WTC11 (cell line): ENCODE measurements at regions not wholly inside any gene's neighbourhood (a gene's known extent, or its start where the extent isn't known, plus 50 kb on each side); places are given as distances from the start of the nearest gene placed in this dataset.

Source experiments
- ATAC-seq: fragments of 200-7000 bp; cut with Tn5 transposase; 2 replicates; pipeline ENCODE4 v1.10.0; 2021; ENCODE audit warnings: mild to moderate bottlenecking, moderate library complexity
- CTCF ChIA-PET: fragments of 300-600 bp; sonication (Branson Sonifier 250); formaldehyde crosslinking; loops from one replicate; lab custom pipeline; 2021; ENCODE audit warnings: antibody characterized with exemption; lab: Charles Lee
- POLR2A ChIA-PET: fragments of 350-600 bp; sonication (Branson Sonifier 250); formaldehyde crosslinking; loops from one replicate; lab custom pipeline; 2021; ENCODE audit warnings: antibody characterized with exemption; lab: Charles Lee
- DNase-seq: peaks from one replicate; pipeline ENCODE4 v3.0.0; 2021; ENCODE audit warnings: low spot score
- H3K27ac Mint-ChIP-seq: 2 replicates; pipeline ENCODE4 v1.8.0; 2021; ENCODE audit warnings: mixed read lengths
- H3K27me3 Mint-ChIP-seq: 2 replicates; pipeline ENCODE4 v1.8.0; 2021; ENCODE audit warnings: low read depth, mild to moderate bottlenecking, moderate library complexity, mixed read lengths
- H3K36me3 Mint-ChIP-seq: 2 replicates; pipeline ENCODE4 v1.8.0; 2021; ENCODE audit warnings: mixed read lengths
- H3K4me1 Mint-ChIP-seq: 2 replicates; pipeline ENCODE4 v1.8.0; 2022; ENCODE audit warnings: mixed read lengths
- H3K4me3 Mint-ChIP-seq: 2 replicates; pipeline ENCODE4 v1.8.0; 2021; ENCODE audit warnings: mild to moderate bottlenecking, moderate library complexity, mixed read lengths
- H3K9me3 Mint-ChIP-seq: 2 replicates; pipeline ENCODE4 v1.8.0; 2021; ENCODE audit warnings: mixed read lengths
- ARID4B ChIP-seq: sonication (generic); formaldehyde crosslinking; IDR thresholded peaks from 2 replicates; pipeline ENCODE4 v1.8.0; 2023; ENCODE audit warnings: missing genetic modification reagents, mild to moderate bottlenecking, borderline replicate concordance
- ATF6 ChIP-seq: sonication (generic); formaldehyde crosslinking; IDR thresholded peaks from 2 replicates; pipeline ENCODE4 v1.8.1; 2023; ENCODE audit warnings: mild to moderate bottlenecking, missing genetic modification reagents
- CREB1 ChIP-seq: sonication (generic); formaldehyde crosslinking; IDR thresholded peaks from 2 replicates; pipeline ENCODE4 v1.8.0; 2023; ENCODE audit warnings: mild to moderate bottlenecking, missing genetic modification reagents
- ETV6 ChIP-seq: sonication (generic); formaldehyde crosslinking; IDR thresholded peaks from 2 replicates; pipeline ENCODE4 v1.8.1; 2022; ENCODE audit warnings: mild to moderate bottlenecking, missing genetic modification reagents
- FOXK1 ChIP-seq: sonication (generic); formaldehyde crosslinking; IDR thresholded peaks from 2 replicates; pipeline ENCODE4 v1.8.0; 2022; ENCODE audit warnings: mild to moderate bottlenecking, moderate library complexity, missing genetic modification reagents
- FOXP1 ChIP-seq: sonication (generic); formaldehyde crosslinking; IDR thresholded peaks from 2 replicates; pipeline ENCODE4 v1.8.0; 2022; ENCODE audit warnings: missing genetic modification reagents, mild to moderate bottlenecking, moderate library complexity, borderline replicate concordance
- JUN ChIP-seq: sonication (generic); formaldehyde crosslinking; IDR thresholded peaks from 2 replicates; pipeline ENCODE4 v1.8.0; 2023; ENCODE audit warnings: mild to moderate bottlenecking, missing genetic modification reagents
- MAX ChIP-seq: sonication (generic); formaldehyde crosslinking; IDR thresholded peaks from 2 replicates; pipeline ENCODE4 v1.8.0; 2022; ENCODE audit warnings: mild to moderate bottlenecking, missing genetic modification reagents
- MYBL2 ChIP-seq: sonication (generic); formaldehyde crosslinking; IDR thresholded peaks from 2 replicates; pipeline ENCODE4 v1.8.1; 2023; ENCODE audit warnings: mild to moderate bottlenecking, moderate library complexity, missing genetic modification reagents
- NFE2L1 ChIP-seq: sonication (generic); formaldehyde crosslinking; IDR thresholded peaks from 2 replicates; pipeline ENCODE4 v1.8.1; 2023; ENCODE audit warnings: missing genetic modification reagents
- SMAD3 ChIP-seq: sonication (generic); formaldehyde crosslinking; IDR thresholded peaks from 2 replicates; pipeline ENCODE4 v1.8.0; 2022; ENCODE audit warnings: missing genetic modification reagents, mild to moderate bottlenecking, borderline replicate concordance
- SMAD4 ChIP-seq: sonication (generic); formaldehyde crosslinking; IDR thresholded peaks from 2 replicates; pipeline ENCODE4 v1.8.0; 2022; ENCODE audit warnings: mild to moderate bottlenecking, missing genetic modification reagents
- TEAD1 ChIP-seq: sonication (generic); formaldehyde crosslinking; IDR thresholded peaks from 2 replicates; pipeline ENCODE4 v1.8.0; 2022; ENCODE audit warnings: mild to moderate bottlenecking, missing genetic modification reagents
- TEAD4 ChIP-seq: sonication (generic); formaldehyde crosslinking; IDR thresholded peaks from 2 replicates; pipeline ENCODE4 v1.8.0; 2022; ENCODE audit warnings: mild to moderate bottlenecking, missing genetic modification reagents
- USF1 ChIP-seq: sonication (generic); formaldehyde crosslinking; IDR thresholded peaks from 2 replicates; pipeline ENCODE4 v1.8.0; 2022; ENCODE audit warnings: mild to moderate bottlenecking, missing genetic modification reagents
- ZNF232 ChIP-seq: sonication (generic); formaldehyde crosslinking; IDR thresholded peaks from 2 replicates; pipeline ENCODE4 v1.8.0; 2022; ENCODE audit warnings: mild to moderate bottlenecking, missing genetic modification reagents
- ZNF512 ChIP-seq: sonication (generic); formaldehyde crosslinking; IDR thresholded peaks from 2 replicates; pipeline ENCODE4 v1.8.1; 2022; ENCODE audit warnings: missing genetic modification reagents, borderline replicate concordance
- ZNF671 ChIP-seq: fragments of 250-450 bp; sonication (Bioruptor Pico); IDR thresholded peaks from 2 replicates; pipeline ENCODE4 v1.8.0; 2021; ENCODE audit warnings: mild to moderate bottlenecking
- TF ChIP-seq, protein P1 (sequence below): sonication (generic); formaldehyde crosslinking; IDR thresholded peaks from 2 replicates; pipeline ENCODE4 v1.8.0; 2023; ENCODE audit warnings: missing genetic modification reagents
- TF ChIP-seq, protein P2 (sequence below): sonication (generic); formaldehyde crosslinking; conservative IDR thresholded peaks from 2 replicates; pipeline ENCODE4 v1.8.1; 2023; ENCODE audit warnings: mild to moderate bottlenecking, low read depth, missing genetic modification reagents, moderate library complexity
- TF ChIP-seq, protein P3 (sequence below): sonication (generic); formaldehyde crosslinking; IDR thresholded peaks from 2 replicates; pipeline ENCODE4 v1.8.1; 2023; ENCODE audit warnings: mild to moderate bottlenecking, missing genetic modification reagents, moderate library complexity
- TF ChIP-seq, protein P4 (sequence below): sonication (generic); formaldehyde crosslinking; IDR thresholded peaks from 2 replicates; pipeline ENCODE4 v1.8.0; 2022; ENCODE audit warnings: mild to moderate bottlenecking, missing genetic modification reagents

GRCh38 chr5:10111571-10111970, 138.1 kb downstream of the ATPSCKMT start:
- Mint-ChIP-seq H3K4me1 (peaks cover 13% of the 10 kb centered on the region), H3K9me3 (peaks cover 12% of the 10 kb centered on the region; the same call in 1 of the 2 replicates), H3K4me3 (no peak overlapping the region), H3K36me3 (peaks cover 8% of the 10 kb centered on the region), H3K27me3 (peaks cover 30% of the 10 kb centered on the region), H3K27ac (no peak overlapping the region)
- peak; percentile 67 for DNase-seq
- ATAC-seq: peak; percentile 99
- ChIA-PET CTCF (interaction anchor here (0.6 to 1.5 kb wide), 6 partner anchors 10 to 119 kb away, joined by 3 to 4 read pairs (median 3); no protein-coding TSS in a partner anchor), POLR2A (interaction anchor here (0.6 kb wide), 1 partner anchor 23 kb away, joined by 3 read pairs; no protein-coding TSS in a partner anchor)
- no peak for TF ChIP-seq ATF6 (CRISPR knock-in tag)
- TF ChIP-seq, protein P1, sequence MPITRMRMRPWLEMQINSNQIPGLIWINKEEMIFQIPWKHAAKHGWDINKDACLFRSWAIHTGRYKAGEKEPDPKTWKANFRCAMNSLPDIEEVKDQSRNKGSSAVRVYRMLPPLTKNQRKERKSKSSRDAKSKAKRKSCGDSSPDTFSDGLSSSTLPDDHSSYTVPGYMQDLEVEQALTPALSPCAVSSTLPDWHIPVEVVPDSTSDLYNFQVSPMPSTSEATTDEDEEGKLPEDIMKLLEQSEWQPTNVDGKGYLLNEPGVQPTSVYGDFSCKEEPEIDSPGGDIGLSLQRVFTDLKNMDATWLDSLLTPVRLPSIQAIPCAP (CRISPR knock-in tag): 0 out of 2 replicates have a peak, but pooled peaks have one; percentile 71
- TF ChIP-seq MYBL2 (CRISPR knock-in tag): peak; percentile 82
- TF ChIP-seq NFE2L1 (CRISPR knock-in tag): peak; percentile 82; the same call in 1 of the 2 replicates
- TF ChIP-seq ZNF671 (CRISPR knock-in tag): no peak
- peak; percentile 54; the same call in 1 of the 2 replicates for TF ChIP-seq USF1
- peak; percentile 64; the same call in 1 of the 2 replicates for TF ChIP-seq JUN
- TF ChIP-seq MAX (CRISPR knock-in tag): peak; percentile 94
- peak; percentile 79; the same call in 1 of the 2 replicates for TF ChIP-seq FOXK1 (CRISPR knock-in tag)
- peak; percentile 54; the same call in 1 of the 2 replicates for TF ChIP-seq CREB1
- TF ChIP-seq ZNF512 (CRISPR knock-in tag): no peak
- 0 out of 2 replicates have a peak, but pooled peaks have one; percentile 62 for TF ChIP-seq TEAD4
- TF ChIP-seq, protein P2, sequence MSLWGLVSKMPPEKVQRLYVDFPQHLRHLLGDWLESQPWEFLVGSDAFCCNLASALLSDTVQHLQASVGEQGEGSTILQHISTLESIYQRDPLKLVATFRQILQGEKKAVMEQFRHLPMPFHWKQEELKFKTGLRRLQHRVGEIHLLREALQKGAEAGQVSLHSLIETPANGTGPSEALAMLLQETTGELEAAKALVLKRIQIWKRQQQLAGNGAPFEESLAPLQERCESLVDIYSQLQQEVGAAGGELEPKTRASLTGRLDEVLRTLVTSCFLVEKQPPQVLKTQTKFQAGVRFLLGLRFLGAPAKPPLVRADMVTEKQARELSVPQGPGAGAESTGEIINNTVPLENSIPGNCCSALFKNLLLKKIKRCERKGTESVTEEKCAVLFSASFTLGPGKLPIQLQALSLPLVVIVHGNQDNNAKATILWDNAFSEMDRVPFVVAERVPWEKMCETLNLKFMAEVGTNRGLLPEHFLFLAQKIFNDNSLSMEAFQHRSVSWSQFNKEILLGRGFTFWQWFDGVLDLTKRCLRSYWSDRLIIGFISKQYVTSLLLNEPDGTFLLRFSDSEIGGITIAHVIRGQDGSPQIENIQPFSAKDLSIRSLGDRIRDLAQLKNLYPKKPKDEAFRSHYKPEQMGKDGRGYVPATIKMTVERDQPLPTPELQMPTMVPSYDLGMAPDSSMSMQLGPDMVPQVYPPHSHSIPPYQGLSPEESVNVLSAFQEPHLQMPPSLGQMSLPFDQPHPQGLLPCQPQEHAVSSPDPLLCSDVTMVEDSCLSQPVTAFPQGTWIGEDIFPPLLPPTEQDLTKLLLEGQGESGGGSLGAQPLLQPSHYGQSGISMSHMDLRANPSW (CRISPR knock-in tag): no peak
- peak; percentile 46; the same call in 1 of the 2 replicates for TF ChIP-seq SMAD4 (CRISPR knock-in tag)
- TF ChIP-seq, protein P3, sequence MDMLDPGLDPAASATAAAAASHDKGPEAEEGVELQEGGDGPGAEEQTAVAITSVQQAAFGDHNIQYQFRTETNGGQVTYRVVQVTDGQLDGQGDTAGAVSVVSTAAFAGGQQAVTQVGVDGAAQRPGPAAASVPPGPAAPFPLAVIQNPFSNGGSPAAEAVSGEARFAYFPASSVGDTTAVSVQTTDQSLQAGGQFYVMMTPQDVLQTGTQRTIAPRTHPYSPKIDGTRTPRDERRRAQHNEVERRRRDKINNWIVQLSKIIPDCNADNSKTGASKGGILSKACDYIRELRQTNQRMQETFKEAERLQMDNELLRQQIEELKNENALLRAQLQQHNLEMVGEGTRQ: no peak; the same call in 1 of the 2 replicates
- peak; percentile 91 for TF ChIP-seq TEAD1
- TF ChIP-seq ZNF232 (CRISPR knock-in tag): peak; percentile 94
- peak; percentile 43; the same call in 1 of the 2 replicates for TF ChIP-seq FOXP1 (CRISPR knock-in tag)
- TF ChIP-seq SMAD3 (CRISPR knock-in tag): peak; percentile 87; the same call in 1 of the 2 replicates
- TF ChIP-seq ETV6 (CRISPR knock-in tag): peak; percentile 91
- peak; percentile 65; the same call in 1 of the 2 replicates for TF ChIP-seq ARID4B (CRISPR knock-in tag)
- TF ChIP-seq, protein P4, sequence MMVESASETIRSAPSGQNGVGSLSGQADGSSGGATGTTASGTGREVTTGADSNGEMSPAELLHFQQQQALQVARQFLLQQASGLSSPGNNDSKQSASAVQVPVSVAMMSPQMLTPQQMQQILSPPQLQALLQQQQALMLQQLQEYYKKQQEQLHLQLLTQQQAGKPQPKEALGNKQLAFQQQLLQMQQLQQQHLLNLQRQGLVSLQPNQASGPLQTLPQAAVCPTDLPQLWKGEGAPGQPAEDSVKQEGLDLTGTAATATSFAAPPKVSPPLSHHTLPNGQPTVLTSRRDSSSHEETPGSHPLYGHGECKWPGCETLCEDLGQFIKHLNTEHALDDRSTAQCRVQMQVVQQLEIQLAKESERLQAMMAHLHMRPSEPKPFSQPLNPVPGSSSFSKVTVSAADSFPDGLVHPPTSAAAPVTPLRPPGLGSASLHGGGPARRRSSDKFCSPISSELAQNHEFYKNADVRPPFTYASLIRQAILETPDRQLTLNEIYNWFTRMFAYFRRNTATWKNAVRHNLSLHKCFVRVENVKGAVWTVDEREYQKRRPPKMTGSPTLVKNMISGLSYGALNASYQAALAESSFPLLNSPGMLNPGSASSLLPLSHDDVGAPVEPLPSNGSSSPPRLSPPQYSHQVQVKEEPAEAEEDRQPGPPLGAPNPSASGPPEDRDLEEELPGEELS: peak; percentile 96
